Endodermal cell (in vitro differentiated cells): ENCODE measurements at regions not wholly inside any gene's neighbourhood (a gene's known extent, or its start where the extent isn't known, plus 50 kb on each side); places are given as distances from the start of the nearest gene placed in this dataset.

Experiments used
- DNase-seq: peaks from one replicate; pipeline ENCODE4 v3.0.0-alpha.2; 2017
- H3K27ac ChIP-seq: 2 replicates; pipeline ENCODE4 v1.5.1; 2013; ENCODE audit warnings: mild to moderate bottlenecking, low read depth, low read length, moderate library complexity
- H3K27me3 ChIP-seq: 2 replicates; pipeline ENCODE4 v1.6.1; 2013; ENCODE audit warnings: mild to moderate bottlenecking, low read length, moderate library complexity; ENCODE audit not compliant: insufficient read depth, control insufficient read depth, poor library complexity, severe bottlenecking
- H3K36me3 ChIP-seq: 2 replicates; pipeline ENCODE4 v1.7.0; 2013; ENCODE audit warnings: mild to moderate bottlenecking, low read length, moderate library complexity; ENCODE audit not compliant: control insufficient read depth, insufficient read depth
- H3K4me1 ChIP-seq: one replicate; pipeline ENCODE4 v1.7.0; 2013; ENCODE audit warnings: low read length; ENCODE audit not compliant: control insufficient read depth, insufficient read depth
- H3K4me3 ChIP-seq: 2 replicates; pipeline ENCODE4 v1.5.1; 2013; ENCODE audit warnings: mild to moderate bottlenecking, low read length, moderate library complexity
- H3K9ac ChIP-seq: 2 replicates; pipeline ENCODE4 v1.6.1; 2013; ENCODE audit warnings: mild to moderate bottlenecking, low read length, moderate library complexity; ENCODE audit not compliant: poor library complexity, severe bottlenecking; ENCODE audit errors: extremely low read depth
- H3K9me3 ChIP-seq: 2 replicates; pipeline ENCODE4 v1.6.1; 2013; ENCODE audit warnings: mild to moderate bottlenecking, low read length, moderate library complexity; ENCODE audit not compliant: control insufficient read depth
- H3K27ac Mint-ChIP-seq: 2 replicates; pipeline ENCODE4 v1.8.0; 2020; ENCODE audit warnings: mixed read lengths
- H3K27me3 Mint-ChIP-seq: 2 replicates; pipeline ENCODE4 v1.8.0; 2021; ENCODE audit warnings: mild to moderate bottlenecking, mixed read lengths; ENCODE audit not compliant: insufficient read depth
- H3K36me3 Mint-ChIP-seq: 2 replicates; pipeline ENCODE4 v1.8.0; 2020; ENCODE audit warnings: low read depth, mixed read lengths
- H3K4me1 Mint-ChIP-seq: 2 replicates; pipeline ENCODE4 v1.8.0; 2020; ENCODE audit warnings: mixed read lengths
- H3K4me3 Mint-ChIP-seq: 2 replicates; pipeline ENCODE4 v1.8.0; 2020; ENCODE audit warnings: mild to moderate bottlenecking, moderate library complexity, mixed read lengths
- H3K9me3 Mint-ChIP-seq: 2 replicates; pipeline ENCODE4 v1.8.0; 2020; ENCODE audit warnings: mild to moderate bottlenecking, mixed read lengths
- WGBS, 2 experiments: methylation state at CpG; one replicate each; pipeline versions ENCODE4 v1.1.5 to v1.1.7; 2013; ENCODE audit warnings: missing lambda C conversion rate in 2 of 2, mixed read lengths in 1 of 2; ENCODE audit not compliant: insufficient coverage in 1 of 2, insufficient read length in 1 of 2; 5-methylcytosine and 5-hydroxymethylcytosine counted together
- TF ChIP-seq, protein P1 (sequence below): fragments of 200-600 bp; sonication (generic); conservative IDR thresholded peaks from 2 replicates; pipeline ENCODE4 v1.5.0; 2021; ENCODE audit warnings: antibody characterized with exemption, mild to moderate bottlenecking

DNA sequence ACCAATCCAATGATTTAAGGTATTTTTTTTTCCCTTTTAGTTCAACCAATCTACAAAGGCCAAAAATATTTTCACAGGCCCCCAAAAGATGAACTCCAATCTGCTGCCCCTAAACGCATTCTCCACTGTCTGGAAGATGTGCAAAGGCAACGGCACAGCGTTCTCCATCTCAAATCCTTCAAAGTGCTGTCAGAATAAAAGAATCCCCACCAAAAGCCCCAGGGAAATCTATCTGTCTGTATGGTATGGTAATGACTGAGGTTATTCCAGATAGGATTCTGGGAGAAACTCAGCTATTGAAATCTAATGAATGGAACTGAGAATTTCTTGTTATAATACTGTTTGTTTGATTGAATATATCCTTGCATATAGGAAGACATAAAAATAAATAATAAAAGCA lies 217.8 kb upstream of the CCN2 start:
- Histone ChIP-seq H3K27me3 (no peaks in the 10 kb centered on the region), H3K36me3 (no peaks in the 10 kb centered on the region), H3K9ac (no peak overlapping the region), H3K27ac (peak overlapping the region; percentile 99), H3K4me3 (no peak overlapping the region), H3K4me1 (no peaks in the 10 kb centered on the region), H3K9me3 (peaks cover 9% of the 10 kb centered on the region)
- Mint-ChIP-seq H3K4me1 (peaks cover 5% of the 10 kb centered on the region), H3K36me3 (no peaks in the 10 kb centered on the region), H3K9me3 (peaks cover 7% of the 10 kb centered on the region), H3K27ac (no peak overlapping the region), H3K4me3 (no peak overlapping the region), H3K27me3 (peaks cover 7% of the 10 kb centered on the region)
- TF ChIP-seq, protein P1, sequence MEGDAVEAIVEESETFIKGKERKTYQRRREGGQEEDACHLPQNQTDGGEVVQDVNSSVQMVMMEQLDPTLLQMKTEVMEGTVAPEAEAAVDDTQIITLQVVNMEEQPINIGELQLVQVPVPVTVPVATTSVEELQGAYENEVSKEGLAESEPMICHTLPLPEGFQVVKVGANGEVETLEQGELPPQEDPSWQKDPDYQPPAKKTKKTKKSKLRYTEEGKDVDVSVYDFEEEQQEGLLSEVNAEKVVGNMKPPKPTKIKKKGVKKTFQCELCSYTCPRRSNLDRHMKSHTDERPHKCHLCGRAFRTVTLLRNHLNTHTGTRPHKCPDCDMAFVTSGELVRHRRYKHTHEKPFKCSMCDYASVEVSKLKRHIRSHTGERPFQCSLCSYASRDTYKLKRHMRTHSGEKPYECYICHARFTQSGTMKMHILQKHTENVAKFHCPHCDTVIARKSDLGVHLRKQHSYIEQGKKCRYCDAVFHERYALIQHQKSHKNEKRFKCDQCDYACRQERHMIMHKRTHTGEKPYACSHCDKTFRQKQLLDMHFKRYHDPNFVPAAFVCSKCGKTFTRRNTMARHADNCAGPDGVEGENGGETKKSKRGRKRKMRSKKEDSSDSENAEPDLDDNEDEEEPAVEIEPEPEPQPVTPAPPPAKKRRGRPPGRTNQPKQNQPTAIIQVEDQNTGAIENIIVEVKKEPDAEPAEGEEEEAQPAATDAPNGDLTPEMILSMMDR: no peak
- no peak for DNase-seq
- 60 to 88% methylated on average over 1 to 3 of the region's 3 CpGs for WGBS, 2 experiments

DNA sequence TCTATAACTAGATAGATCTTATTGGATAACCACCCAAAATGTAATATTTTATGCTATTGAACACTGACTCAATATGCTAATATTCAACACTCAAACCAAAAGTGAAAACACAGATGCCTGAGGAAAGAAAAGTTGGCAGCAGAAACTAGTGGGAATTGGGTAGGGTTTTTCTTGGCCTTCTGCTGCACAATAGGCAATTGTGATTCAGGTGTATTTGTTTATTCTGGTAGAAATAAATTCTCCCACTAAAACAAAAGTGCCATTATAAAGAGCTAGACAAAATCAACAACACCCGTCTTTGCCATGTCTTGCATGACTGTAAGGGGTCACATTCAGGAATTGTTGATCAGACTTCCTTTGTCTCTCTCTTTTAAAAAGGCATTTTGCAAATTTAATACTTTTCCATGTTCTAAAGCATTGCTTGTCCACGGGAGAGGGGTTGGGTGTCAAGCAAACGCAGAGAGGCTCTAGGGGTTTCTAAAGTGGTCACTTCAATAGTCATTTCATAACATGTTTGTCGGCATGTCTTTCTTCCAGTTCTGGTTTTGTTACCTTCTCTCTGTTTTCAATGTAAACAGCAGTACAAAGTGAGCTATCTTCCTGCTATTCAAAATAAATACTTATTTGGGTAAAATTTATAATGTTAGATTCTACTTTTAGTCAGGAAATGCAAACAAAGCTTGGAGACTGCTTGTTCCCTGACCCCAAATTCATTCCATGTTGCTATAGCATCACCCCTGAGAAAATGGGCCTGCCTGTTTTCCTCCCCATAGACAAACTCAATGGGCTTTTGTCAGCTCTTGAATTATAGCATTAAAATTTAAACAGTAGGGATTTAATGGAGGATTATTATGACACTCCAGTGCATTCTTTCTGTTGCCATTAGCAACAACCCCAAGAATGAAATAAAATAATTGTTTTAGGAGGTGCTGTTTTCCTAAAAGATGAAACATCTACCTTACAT lies 217.0 kb upstream of the CCN2 start:
- H3K4me1 ChIP-seq: no peaks in the 10 kb centered on the region
- peaks cover 5% of the 10 kb centered on the region for H3K4me1 Mint-ChIP-seq
- no peak for DNase-seq
- no peak overlapping the region for H3K4me3 ChIP-seq
- no peaks in the 10 kb centered on the region for H3K27me3 ChIP-seq
- H3K27ac ChIP-seq: peak overlapping the region; percentile 99
- peaks cover 5% of the 10 kb centered on the region for H3K9me3 ChIP-seq
- H3K9me3 Mint-ChIP-seq: peaks cover 2% of the 10 kb centered on the region
- TF ChIP-seq, protein P1: no peak
- no peak overlapping the region for H3K4me3 Mint-ChIP-seq
- peaks cover 12% of the 10 kb centered on the region for H3K27me3 Mint-ChIP-seq
- H3K36me3 Mint-ChIP-seq: no peaks in the 10 kb centered on the region
- H3K9ac ChIP-seq: no peak overlapping the region
- no peak overlapping the region for H3K27ac Mint-ChIP-seq
- 37 to 64% methylated on average over 3 to 4 of the region's 4 CpGs for WGBS, 2 experiments
- no peaks in the 10 kb centered on the region for H3K36me3 ChIP-seq

DNA sequence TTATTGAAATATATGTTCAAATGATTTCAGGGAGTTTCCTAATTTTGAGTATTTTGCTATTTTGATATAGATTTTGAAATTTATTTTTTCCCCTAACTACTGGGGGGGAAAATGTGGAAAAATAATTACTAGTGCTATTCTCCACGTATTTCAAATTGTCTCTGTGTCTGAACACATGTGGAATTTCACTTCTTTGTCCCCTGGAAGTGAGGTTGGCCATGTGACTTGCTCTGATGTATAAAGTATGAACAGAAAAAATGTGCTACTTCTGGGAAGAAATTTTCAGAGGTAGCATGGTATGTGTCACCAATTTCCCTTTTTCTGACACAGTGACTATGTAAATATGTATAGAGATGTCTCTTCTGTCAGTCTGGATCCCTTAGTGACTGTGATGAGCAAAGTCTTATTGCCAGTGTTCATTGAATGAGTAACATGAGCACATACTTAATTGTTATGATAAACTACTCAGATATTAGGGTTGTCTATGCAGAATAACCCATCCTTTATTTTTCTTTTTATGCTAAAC lies 215.4 kb upstream of the CCN2 start:
- 80 to 82% methylated on average over 1 of the region's 1 CpG for WGBS, 2 experiments
- peaks cover 5% of the 10 kb centered on the region for H3K9me3 ChIP-seq
- TF ChIP-seq, protein P1: no peak

More for the DNA sequence above, 215.4 kb upstream of the CCN2 start:
- H3K36me3 ChIP-seq: no peaks in the 10 kb centered on the region
- Mint-ChIP-seq H3K27me3 (peaks cover 12% of the 10 kb centered on the region), H3K27ac (no peak overlapping the region), H3K36me3 (no peaks in the 10 kb centered on the region), H3K9me3 (peaks cover 2% of the 10 kb centered on the region), H3K4me1 (peaks cover 5% of the 10 kb centered on the region), H3K4me3 (no peak overlapping the region)
- H3K27me3 ChIP-seq: no peaks in the 10 kb centered on the region
- no peak overlapping the region for H3K9ac ChIP-seq
- no peak overlapping the region for H3K4me3 ChIP-seq
- H3K4me1 ChIP-seq: no peaks in the 10 kb centered on the region
- DNase-seq: no peak
- H3K27ac ChIP-seq: no peak overlapping the region
